Esophagus squamous epithelium (tissue), 5 donors: ENCODE measurements at regions not wholly inside any gene's neighbourhood (a gene's known extent, or its start where the extent isn't known, plus 50 kb on each side); places are given as distances from the start of the nearest gene placed in this dataset.

ENCODE experiments used
- DNase-seq: peaks from one replicate; lab custom pipeline; 2025; lab: John Stamatoyannopoulos, UW
- H3K27ac ChIP-seq, 4 donors: fragments of 200-600 bp; sonication (generic); one replicate each; pipeline ENCODE4 v1.5.1; 2016 to 2019; ENCODE audit warnings: mild to moderate bottlenecking in 1 of 4
- H3K27me3 ChIP-seq, 4 donors: fragments of 200-600 bp; sonication (generic); 1 replicate in 3 of 4; 2 replicates in 1 of 4; pipeline versions ENCODE4 v1.5.1 to v1.6.0; 2017 to 2021; ENCODE audit warnings: antibody characterized with exemption in 1 of 4
- H3K36me3 ChIP-seq, 3 donors: fragments of 200-600 bp; sonication (generic); one replicate each; pipeline ENCODE4 v1.5.1; 2016 to 2019
- H3K4me1 ChIP-seq, 3 donors: fragments of 200-600 bp; sonication (generic); one replicate each; pipeline ENCODE4 v1.5.1; 2017 to 2019
- H3K4me3 ChIP-seq, 4 donors: fragments of 200-600 bp; sonication (generic); 1 replicate in 3 of 4; 2 replicates in 1 of 4; pipeline ENCODE4 v1.5.1; 2016 to 2019; ENCODE audit warnings: mild to moderate bottlenecking in 2 of 4, moderate library complexity in 1 of 4
- H3K9me3 ChIP-seq, 3 donors: fragments of 200-600 bp; sonication (generic); one replicate each; pipeline ENCODE4 v1.5.1; 2016 to 2019
- CTCF ChIP-seq, 6 experiments: fragments of 450-650 bp in 4 of 6; fragments of 200-600 bp in 2 of 6; sonication (generic) in 2 of 6; IDR thresholded peaks; one replicate each; pipeline ENCODE4 v1.5.1; 2016 to 2019; ENCODE audit warnings: antibody characterized with exemption in 6 of 6, mild to moderate bottlenecking in 4 of 6, moderate library complexity in 4 of 6
- POLR2A ChIP-seq, 4 donors: fragments of 450-650 bp; IDR thresholded peaks; one replicate each; pipeline ENCODE4 v1.6.1; 2017; ENCODE audit warnings: antibody characterized with exemption in 4 of 4, mild to moderate bottlenecking in 4 of 4, moderate library complexity in 3 of 4
- WGBS, 2 donors: methylation state at CpG; one replicate each; pipeline ENCODE4 v1.1.5; 2018; 5-methylcytosine and 5-hydroxymethylcytosine counted together
- intact Hi-C: fragments of 100-400 bp; cut with DNase I; formaldehyde crosslinking; loops from one replicate; pipeline ENCODE4 v1.15.0; 2022
- donor health status: DM: yes; HTN: yes; CAD: no.

- Histone ChIP-seq H3K4me3 (no peak overlapping the region), H3K27me3 (no peaks in the 10 kb centered on the region), H3K4me1 (peaks cover 0 to 5% (median 0%) of the 10 kb centered on the region in 3 donors), H3K9me3 (no peaks in the 10 kb centered on the region), H3K27ac (no peak overlapping the region), H3K36me3 (no peaks in the 10 kb centered on the region)
- DNase-seq, result no peak
- WGBS, 2 donors, result 63 to 79% methylated on average over 4 of the region's 4 CpGs
- TF ChIP-seq CTCF (IDR thresholded peaks at IDR 0.05) (no peak), POLR2A (IDR thresholded peaks at IDR 0.05) (no peak)
- intact Hi-C loops, result no loop called here
These were observed 360.9 kb downstream of the LPIN1 start for GRCh38 chr2:12107321-12107720.

DNA sequence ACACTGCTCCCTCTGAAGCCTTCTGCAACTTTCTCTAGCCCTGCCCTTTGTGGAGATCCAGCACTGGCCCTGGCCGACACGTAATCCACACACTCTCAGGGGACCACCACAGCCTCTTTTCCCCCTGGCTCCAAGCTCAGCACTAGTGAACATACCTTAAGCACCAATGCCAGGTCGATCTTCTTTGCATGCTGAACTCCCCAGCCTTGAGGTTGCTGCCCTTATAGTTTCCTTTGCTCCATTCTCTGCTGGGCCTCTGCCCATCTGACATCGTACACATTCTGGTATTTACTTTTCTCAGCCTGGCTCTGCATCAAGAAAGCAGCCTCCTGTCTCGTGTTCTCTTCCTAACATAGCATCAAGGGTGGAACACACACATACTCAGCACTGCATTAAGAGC lies 361.5 kb downstream of the LPIN1 start:
- DNase-seq, result no peak
- WGBS, 2 donors, result 59 to 64% methylated on average over 5 of the region's 5 CpGs
- H3K9me3 ChIP-seq, result no peaks in the 10 kb centered on the region
- TF ChIP-seq POLR2A (IDR thresholded peaks at IDR 0.05) (no peak), CTCF (IDR thresholded peaks at IDR 0.05) (no peak)
- intact Hi-C loops, result no loop called here
- no peak overlapping the region for H3K4me3 ChIP-seq
- no peaks in the 10 kb centered on the region for H3K27me3 ChIP-seq
- H3K4me1 ChIP-seq, result peaks cover 0 to 5% (median 0%) of the 10 kb centered on the region in 3 donors
- no peaks in the 10 kb centered on the region for H3K36me3 ChIP-seq
- no peak overlapping the region for H3K27ac ChIP-seq

GRCh38 chr2:12109363-12110017 lies 363.1 kb downstream of the LPIN1 start:
- intact Hi-C loops, result no loop called here
- DNase-seq, result no peak
- no peak for TF ChIP-seq POLR2A (IDR thresholded peaks at IDR 0.05)
- Histone ChIP-seq H3K9me3 (no peaks in the 10 kb centered on the region), H3K36me3 (no peaks in the 10 kb centered on the region), H3K4me1 (peaks cover 0 to 5% (median 0%) of the 10 kb centered on the region in 3 donors), H3K27ac (no peak overlapping the region), H3K4me3 (no peak overlapping the region), H3K27me3 (no peaks in the 10 kb centered on the region)
- 72 to 86% methylated on average over 4 of the region's 4 CpGs for WGBS, 2 donors

- no peaks in the 10 kb centered on the region for H3K36me3 ChIP-seq
- 17 to 47% methylated on average over 4 of the region's 4 CpGs for WGBS, 2 donors
- no peak overlapping the region for H3K27ac ChIP-seq
- H3K4me3 ChIP-seq, result no peak overlapping the region
- intact Hi-C loops, result no loop called here
- no peaks in the 10 kb centered on the region for H3K27me3 ChIP-seq
- H3K4me1 ChIP-seq, result peaks cover 0 to 5% (median 0%) of the 10 kb centered on the region in 3 donors
- H3K9me3 ChIP-seq, result no peaks in the 10 kb centered on the region
- no peak for TF ChIP-seq POLR2A (IDR thresholded peaks at IDR 0.05)
- TF ChIP-seq CTCF (IDR thresholded peaks at IDR 0.05), result no peak
- DNase-seq, result no peak
These were observed 363.6 kb downstream of the LPIN1 start for GRCh38 chr2:12110074-12110473.

- no peak overlapping the region for H3K27ac ChIP-seq
- no peaks in the 10 kb centered on the region for H3K27me3 ChIP-seq
- intact Hi-C loops, result no loop called here
- no peak for DNase-seq
- no peak overlapping the region for H3K4me3 ChIP-seq
- TF ChIP-seq CTCF (IDR thresholded peaks at IDR 0.05), result no peak
- TF ChIP-seq POLR2A (IDR thresholded peaks at IDR 0.05), result no peak
- WGBS, 2 donors, result 81 to 89% methylated on average over 5 of the region's 5 CpGs
- peaks cover 0 to 5% (median 0%) of the 10 kb centered on the region in 3 donors for H3K4me1 ChIP-seq
- H3K9me3 ChIP-seq, result no peaks in the 10 kb centered on the region
- H3K36me3 ChIP-seq, result no peaks in the 10 kb centered on the region
These were observed 364.0 kb downstream of the LPIN1 start for GRCh38 chr2:12110481-12110880.
